Memory B cell (primary cell): ENCODE measurements at regions not wholly inside any gene's neighbourhood (a gene's known extent, or its start where the extent isn't known, plus 50 kb on each side); places are given as distances from the start of the nearest gene placed in this dataset.
"Not testable (repeated sequence)": the region's sequence is repeated elsewhere in the genome, so short reads cannot be mapped to it uniquely, and the experiment has no call there.

ENCODE experiments used
- ATAC-seq: fragments of 150-1000 bp; cut with Tn5 transposase; 2 replicates; pipeline ENCODE4 v1.10.0; 2021; ENCODE audit warnings: low read depth, mild to moderate bottlenecking, moderate library complexity
- DNase-seq, 2 donors: peaks; one replicate each; pipeline ENCODE4 v3.0.0; 2022; ENCODE audit warnings: low spot score in 2 of 2
- H3K27ac Mint-ChIP-seq: one replicate; pipeline ENCODE4 v1.8.0; 2022; ENCODE audit warnings: mild to moderate bottlenecking, moderate library complexity, mixed read lengths
- H3K27me3 Mint-ChIP-seq: one replicate; pipeline ENCODE4 v1.8.0; 2022; ENCODE audit warnings: mixed read lengths
- H3K36me3 Mint-ChIP-seq: one replicate; pipeline ENCODE4 v1.8.0; 2022; ENCODE audit warnings: mild to moderate bottlenecking, mixed read lengths
- H3K4me1 Mint-ChIP-seq: one replicate; pipeline ENCODE4 v1.8.0; 2022; ENCODE audit warnings: mixed read lengths
- H3K4me3 Mint-ChIP-seq: one replicate; pipeline ENCODE4 v1.8.0; 2022; ENCODE audit warnings: mild to moderate bottlenecking, moderate library complexity, mixed read lengths
- H3K9me3 Mint-ChIP-seq: one replicate; pipeline ENCODE4 v1.8.0; 2022; ENCODE audit warnings: mixed read lengths

- ATAC-seq (no peak), DNase-seq (no peak)
- H3K4me3 Mint-ChIP-seq: no peak overlapping the region
- peaks cover 8% of the 10 kb centered on the region for H3K27me3 Mint-ChIP-seq
- no peaks in the 10 kb centered on the region for H3K4me1 Mint-ChIP-seq
- no peaks in the 10 kb centered on the region for H3K9me3 Mint-ChIP-seq
- H3K27ac Mint-ChIP-seq: no peak overlapping the region
- no peaks in the 10 kb centered on the region for H3K36me3 Mint-ChIP-seq
These were observed 68.8 kb downstream of the SSX7 start for GRCh38 chrX:52585892-52586291.

DNA sequence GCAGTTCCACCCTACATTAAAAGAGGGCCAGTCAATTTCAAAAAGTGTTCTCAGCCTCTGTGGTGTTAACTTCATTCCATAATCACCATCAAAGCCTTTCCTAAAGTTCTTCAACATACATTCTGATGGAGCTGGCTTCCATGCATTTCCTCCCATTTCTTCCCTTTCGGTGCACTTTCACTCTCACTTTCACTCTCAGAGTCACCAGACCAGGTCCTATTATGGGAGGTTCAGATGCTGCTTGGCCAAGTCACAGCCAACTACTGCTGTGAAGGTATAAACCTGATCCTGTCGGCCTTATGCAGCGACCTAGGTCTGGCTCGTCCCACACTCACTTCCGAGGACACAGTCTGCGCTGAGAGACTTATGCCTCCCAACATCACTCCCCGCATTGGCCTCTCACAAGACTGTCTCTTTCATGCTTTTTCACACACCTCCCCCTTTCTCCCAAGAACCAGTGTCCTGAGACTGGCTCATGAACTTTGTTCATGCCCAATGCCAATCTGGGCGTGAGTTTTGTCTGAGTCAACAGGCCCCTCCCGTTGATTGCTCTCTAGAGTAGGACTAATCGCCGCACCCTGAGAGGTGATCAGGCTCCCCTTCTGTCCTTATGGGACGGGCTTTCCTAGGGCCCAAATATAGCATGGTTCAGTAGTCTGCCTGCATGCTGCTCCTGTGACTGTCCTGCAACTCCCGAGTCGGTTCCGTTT is 60.8 kb upstream of the XAGE1B start:
- Mint-ChIP-seq H3K27ac (peak overlapping the region; percentile 75), H3K27me3 (peaks cover 5% of the 10 kb centered on the region), H3K4me1 (peaks cover 10% of the 10 kb centered on the region), H3K36me3 (no peaks in the 10 kb centered on the region), H3K4me3 (peak overlapping the region; percentile 67), H3K9me3 (no peaks in the 10 kb centered on the region)
- DNase-seq: no peak
- ATAC-seq: no peak

DNA sequence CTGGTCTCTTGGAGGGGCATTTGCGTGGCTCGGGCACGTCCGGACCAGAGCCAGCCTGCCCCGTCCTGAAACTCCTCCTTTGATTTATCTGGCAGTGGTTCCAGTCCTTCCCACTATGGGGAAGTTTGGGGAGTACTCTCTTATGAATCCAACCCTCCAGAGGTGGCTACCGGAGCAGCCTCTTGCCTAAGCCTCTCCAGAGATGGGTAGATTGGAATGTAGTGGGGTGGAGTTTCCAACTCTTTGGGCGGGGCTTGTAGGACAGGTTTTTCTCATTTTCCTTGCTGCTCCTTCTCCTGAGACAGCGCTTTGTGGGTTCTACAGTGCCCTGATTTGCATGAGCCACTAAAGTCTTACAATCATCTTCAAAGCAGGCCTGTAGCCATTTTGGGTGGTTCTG is 60.1 kb upstream of the XAGE1B start:
- DNase-seq: no peak
- Mint-ChIP-seq H3K36me3 (no peaks in the 10 kb centered on the region), H3K27me3 (peaks cover 2% of the 10 kb centered on the region), H3K4me3 (no peak overlapping the region), H3K4me1 (peaks cover 10% of the 10 kb centered on the region), H3K9me3 (no peaks in the 10 kb centered on the region), H3K27ac (no peak overlapping the region)
- no peak for ATAC-seq

GRCh38 chrX:52576474-52576873 is 59.6 kb upstream of the XAGE1B start:
- no peaks in the 10 kb centered on the region for H3K36me3 Mint-ChIP-seq
- no peak overlapping the region for H3K27ac Mint-ChIP-seq
- no peak for ATAC-seq
- H3K27me3 Mint-ChIP-seq: no peaks in the 10 kb centered on the region
- H3K4me3 Mint-ChIP-seq: no peak overlapping the region
- no peak for DNase-seq
- H3K4me1 Mint-ChIP-seq: peaks cover 10% of the 10 kb centered on the region
- H3K9me3 Mint-ChIP-seq: no peaks in the 10 kb centered on the region

GRCh38 chrX:52574416-52575275 is 57.8 kb upstream of the XAGE1B start:
- H3K4me1 Mint-ChIP-seq: peaks cover 10% of the 10 kb centered on the region
- ATAC-seq (no peak), DNase-seq (peak; percentile 21 to 25)
- H3K4me3 Mint-ChIP-seq: no peak overlapping the region
- H3K36me3 Mint-ChIP-seq: no peaks in the 10 kb centered on the region
- no peaks in the 10 kb centered on the region for H3K27me3 Mint-ChIP-seq
- no peak overlapping the region for H3K27ac Mint-ChIP-seq
- no peaks in the 10 kb centered on the region for H3K9me3 Mint-ChIP-seq

DNA sequence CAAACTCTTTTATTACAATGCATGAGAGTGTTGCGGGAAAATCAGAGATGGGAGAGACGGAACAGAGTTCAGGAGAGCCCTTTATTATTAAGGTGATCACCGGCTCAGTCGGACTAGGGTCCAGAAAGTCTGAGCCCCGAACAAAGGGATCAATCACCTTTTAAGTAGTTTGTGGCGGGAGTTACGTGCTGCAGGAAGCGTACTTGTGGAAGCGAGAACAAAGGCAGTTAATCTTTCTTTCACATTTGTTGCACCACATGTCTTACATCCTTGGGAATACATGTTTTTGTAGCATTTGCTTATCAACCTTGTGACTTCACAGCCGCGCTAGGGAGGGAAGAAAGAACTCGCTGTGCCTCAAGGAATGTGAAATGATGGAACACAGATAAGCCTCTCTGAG is 51.3 kb upstream of the XAGE1B start:
- H3K9me3 Mint-ChIP-seq, DNase-seq, H3K27me3 Mint-ChIP-seq, H3K4me1 Mint-ChIP-seq, H3K27ac Mint-ChIP-seq, H3K36me3 Mint-ChIP-seq, H3K4me3 Mint-ChIP-seq, ATAC-seq: not testable (repeated sequence)
